NCI-H446 (cell line): ENCODE measurements at regions not wholly inside any gene's neighbourhood (a gene's known extent, or its start where the extent isn't known, plus 50 kb on each side); places are given as distances from the start of the nearest gene placed in this dataset.
"Not testable (repeated sequence)": the region's sequence is repeated elsewhere in the genome, so short reads cannot be mapped to it uniquely, and the experiment has no call there.

ENCODE experiments used
- DNase-seq, 2 experiments: peaks; one replicate each; lab custom pipeline; 2025; lab: John Stamatoyannopoulos, UW

DNA sequence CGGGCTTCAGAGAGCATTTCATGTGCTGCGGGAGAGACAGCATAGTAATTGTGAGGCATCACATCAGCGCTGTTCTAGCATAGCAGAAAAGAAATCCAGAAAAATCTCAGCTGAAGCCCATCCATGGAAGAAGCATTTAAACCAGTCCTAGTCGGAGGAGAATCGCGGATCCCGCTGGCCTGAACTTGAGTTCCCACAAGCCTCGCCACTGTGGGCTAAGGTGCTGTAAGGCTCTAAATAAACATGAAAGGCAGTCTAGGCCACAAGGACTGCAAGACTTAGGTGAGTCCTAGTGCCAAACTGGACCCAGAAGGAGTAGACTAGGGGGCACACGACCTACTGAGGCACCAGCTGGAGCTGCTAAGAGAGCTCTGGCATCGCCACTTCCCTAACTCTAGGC is 1225.3 kb upstream of the CHAC2 start:
- DNase-seq, result no peak

- DNase-seq, result no peak
Measured at GRCh38 chr2:52539026-52539970, 1228.3 kb upstream of the CHAC2 start.

DNA sequence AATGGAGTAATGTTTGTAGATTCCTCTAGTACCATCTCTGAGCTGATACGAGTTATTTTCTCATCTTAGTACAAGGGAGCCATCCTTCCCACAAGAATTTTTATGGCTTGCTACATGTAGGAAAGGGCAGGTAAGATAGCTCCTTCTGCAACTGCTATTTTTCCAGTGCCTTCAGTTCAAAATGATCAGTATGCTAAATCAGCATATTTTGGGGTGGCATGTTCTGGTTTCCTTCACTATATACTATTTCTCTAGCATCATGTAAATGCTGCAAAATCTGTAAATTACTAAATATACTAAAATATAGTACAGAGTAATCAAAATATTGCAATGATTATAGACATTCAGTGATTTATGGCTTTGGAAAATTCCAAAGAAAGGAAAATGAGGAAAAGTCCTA is 1230.0 kb upstream of the CHAC2 start:
- DNase-seq, result no peak

DNA sequence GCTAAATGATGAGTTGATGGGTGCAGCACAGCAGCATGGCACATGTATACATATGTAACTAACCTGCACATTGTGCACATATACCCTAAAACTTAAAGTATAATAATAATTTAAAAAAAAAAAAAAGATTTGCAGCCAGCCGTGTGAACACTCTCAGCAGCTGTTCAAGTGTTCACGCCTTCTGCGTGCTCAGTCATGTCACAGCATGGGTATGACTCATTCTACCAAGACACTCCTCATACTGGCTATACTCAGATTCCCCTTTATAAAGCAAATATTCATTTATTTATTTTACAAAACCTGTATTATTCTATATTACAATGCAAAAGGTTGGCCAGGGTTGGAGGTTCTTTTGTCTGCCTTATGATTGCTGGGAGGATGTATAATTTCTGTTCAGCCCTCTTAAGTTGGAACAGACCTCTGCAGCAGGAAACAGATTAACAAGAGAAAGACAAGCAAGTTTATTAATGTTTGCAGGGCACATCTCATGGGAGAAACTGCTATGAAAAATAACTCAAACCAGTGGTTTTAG is 1230.6 kb upstream of the CHAC2 start:
- DNase-seq, result no peak

DNA sequence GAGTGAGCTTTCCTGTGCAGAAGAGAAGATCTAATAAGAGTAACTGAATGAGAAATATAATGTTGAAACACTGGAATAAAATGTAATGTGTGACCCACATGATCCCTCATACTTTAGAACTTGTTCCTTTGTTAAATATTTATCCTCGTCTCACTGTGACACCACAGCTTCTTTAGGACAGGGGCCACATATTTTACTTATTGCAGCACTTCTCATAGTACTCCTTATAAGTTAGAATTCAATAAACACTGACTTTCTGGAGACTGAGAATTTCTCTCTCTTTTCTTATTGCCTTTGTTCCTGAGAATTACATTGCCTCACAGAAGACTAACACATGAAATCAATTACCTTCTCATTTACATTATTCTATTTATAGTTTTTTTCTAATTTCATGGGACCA is 1234.6 kb upstream of the CHAC2 start:
- DNase-seq, result no peak

DNA sequence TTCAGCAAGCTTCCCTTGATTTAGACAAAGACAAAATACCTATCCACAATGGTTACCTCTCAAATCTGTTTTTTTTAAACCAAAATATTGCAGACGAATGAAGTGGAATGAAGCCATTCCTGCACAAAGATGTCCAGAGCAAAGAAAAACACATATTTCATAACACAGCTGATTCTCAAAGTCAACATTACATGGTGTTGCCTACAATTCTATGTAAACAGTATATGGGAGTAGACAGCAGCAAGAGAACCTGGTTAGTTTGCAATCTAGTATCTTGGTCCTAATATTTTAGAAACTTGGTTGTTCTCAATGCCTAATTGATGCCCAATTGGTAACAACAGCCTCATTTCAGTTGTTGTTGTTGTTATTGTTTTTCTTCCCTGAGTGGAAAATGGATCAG is 1240.9 kb upstream of the CHAC2 start:
- no peak for DNase-seq

DNA sequence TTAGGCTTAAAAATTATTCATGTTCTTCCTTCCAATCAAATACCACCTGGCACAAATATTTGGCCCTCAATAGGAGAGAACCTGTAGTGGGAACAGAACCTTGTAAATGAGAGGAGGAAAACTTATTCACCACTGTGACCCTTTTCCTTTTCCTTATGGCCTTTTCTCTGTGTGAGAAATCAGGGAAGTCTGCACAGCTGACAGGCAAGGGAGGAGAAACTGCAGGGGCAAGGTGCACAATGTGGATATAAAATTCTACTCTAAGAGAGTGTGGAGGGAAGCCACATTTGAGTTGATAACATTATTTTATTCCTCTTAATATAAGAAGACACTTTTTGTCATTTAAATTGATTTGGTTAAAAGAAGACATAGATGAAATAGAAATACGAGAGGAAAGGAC is 1247.0 kb upstream of the CHAC2 start:
- no peak for DNase-seq

GRCh38 chr2:52518678-52519077 is 1248.9 kb upstream of the CHAC2 start:
- DNase-seq, result no peak

DNA sequence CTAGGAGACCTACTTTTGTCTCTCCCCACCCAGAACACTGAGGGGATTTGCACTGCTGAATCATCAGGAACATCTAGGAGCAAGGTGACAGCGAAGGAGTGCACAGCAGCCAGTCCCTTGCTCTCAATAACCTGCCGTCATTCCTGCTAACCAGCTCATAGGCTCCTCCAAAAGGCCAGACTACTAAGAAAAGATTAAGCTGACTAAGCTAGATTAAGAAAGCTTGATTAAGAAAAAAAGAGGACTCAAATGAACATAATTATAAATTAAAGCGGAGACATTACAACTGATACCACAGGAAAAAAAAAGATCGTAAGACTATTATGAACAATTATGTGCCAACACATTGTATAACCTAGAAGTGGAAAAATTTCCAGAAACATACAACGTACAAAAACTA is 1254.8 kb upstream of the CHAC2 start:
- DNase-seq, result no peak

GRCh38 chr2:52510432-52510831 is 1257.2 kb upstream of the CHAC2 start:
- no peak for DNase-seq

GRCh38 chr2:52502476-52502860 is 1265.1 kb upstream of the CHAC2 start:
- no peak for DNase-seq

- DNase-seq, result no peak
Measured at GRCh38 chr2:52501715-52502475, 1265.7 kb upstream of the CHAC2 start.

- no peak for DNase-seq
Measured at GRCh38 chr2:52500561-52500960, 1267.0 kb upstream of the CHAC2 start.

- no peak for DNase-seq
Measured at GRCh38 chr2:52498077-52498750, 1269.4 kb upstream of the CHAC2 start.

- DNase-seq, result no peak
Measured at GRCh38 chr2:52495816-52496215, 1271.8 kb upstream of the CHAC2 start.

DNA sequence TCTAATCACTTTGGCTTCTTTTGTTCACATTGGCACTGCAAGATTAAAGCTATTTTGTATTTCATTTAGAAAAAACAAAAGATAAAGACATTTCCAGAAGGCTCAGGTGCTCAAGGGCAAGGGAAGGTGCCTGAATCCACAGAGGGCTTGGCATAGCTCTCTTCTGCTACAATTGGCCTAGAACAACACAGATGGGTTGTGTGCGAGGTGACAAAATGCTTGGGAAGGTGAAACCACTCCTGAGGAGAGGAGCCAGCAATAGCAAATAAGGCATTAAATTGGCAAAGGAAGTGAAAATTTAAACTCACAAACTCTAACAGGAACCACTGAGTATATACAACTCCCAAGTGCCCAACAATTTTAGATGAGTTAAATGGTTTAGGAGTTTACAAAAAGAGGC is 1290.4 kb upstream of the CHAC2 start:
- DNase-seq, result no peak

- no peak for DNase-seq
Measured at GRCh38 chr2:52475590-52475989, 1292.0 kb upstream of the CHAC2 start.

DNA sequence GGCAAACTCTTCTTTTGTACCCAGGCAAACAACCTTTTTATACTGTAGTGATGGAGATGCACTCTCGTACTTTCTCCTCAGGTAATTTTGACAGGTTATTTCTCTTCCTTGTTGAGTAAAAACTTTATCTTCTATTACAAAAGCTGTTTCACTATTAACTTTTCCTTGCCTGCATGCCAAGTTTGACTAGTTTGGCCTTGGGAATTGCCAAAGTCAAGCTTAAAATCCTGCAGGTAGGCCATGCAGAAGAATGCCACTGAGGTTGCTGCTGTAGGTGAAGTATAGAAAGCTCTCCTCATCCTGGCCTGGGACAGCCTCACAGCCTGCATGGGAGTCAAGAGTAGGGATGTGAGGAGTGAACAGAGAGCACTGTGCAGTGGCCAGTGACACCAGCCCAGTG is 1293.5 kb upstream of the CHAC2 start:
- DNase-seq, result no peak

DNA sequence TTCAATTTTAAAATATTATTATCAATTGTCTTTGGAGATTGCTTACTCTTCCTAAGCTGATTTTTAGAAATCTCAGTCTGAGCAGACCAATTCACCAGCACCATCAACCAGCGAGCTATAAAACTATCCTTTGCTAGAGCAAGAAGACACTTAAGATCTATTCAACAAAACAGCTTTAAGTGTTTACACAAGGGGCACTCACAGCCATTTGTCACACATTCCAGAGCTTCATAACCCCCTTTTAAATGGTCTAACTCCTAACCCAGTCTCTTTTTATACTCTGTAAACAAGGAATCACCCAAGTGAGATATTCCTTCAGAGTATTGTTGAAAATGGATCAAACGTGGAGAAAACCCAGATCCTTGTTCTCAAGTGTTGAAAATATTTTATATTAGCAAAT is 1294.1 kb upstream of the CHAC2 start:
- DNase-seq, result no peak

GRCh38 chr2:52470457-52470856 is 1297.1 kb upstream of the CHAC2 start:
- not testable (repeated sequence) for DNase-seq

DNA sequence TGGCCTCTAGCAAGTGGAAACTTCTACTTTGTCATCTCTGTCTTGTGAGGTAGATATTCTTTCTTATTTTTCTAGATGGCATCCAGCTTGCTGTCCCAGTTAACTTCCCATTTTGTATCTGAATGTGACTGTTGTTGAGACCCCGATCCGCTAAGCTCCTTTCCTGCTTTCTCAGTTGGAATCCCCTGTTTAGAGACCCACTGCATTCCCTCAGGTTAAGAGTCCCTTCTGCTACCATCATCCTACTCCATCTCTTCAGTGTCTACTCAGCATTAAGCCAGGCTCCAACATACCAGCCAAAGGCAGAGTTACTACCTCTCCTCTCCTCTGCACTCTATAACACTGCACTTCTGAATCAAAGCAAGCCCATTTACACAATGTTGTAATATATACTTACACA is 1300.4 kb upstream of the CHAC2 start:
- no peak for DNase-seq

DNA sequence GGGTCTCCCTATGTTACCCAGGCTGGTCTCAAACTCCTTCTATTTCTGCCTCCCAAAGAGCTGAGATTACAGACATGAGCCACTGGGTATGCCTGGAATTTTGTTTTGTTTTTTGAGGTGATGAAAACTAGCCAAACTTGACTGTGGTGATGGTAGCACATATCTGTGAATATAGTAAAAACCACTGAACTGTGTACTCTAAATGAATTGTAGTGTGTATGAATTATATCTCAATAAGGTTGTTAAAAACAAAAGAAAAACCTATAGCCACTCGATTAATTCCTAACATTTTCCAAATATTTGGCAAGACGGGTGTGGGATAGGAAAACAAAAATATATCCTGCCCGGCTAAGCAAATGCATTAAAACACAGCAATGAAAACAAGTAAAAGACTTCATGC is 1302.3 kb upstream of the CHAC2 start:
- no peak for DNase-seq

- DNase-seq, result no peak
Measured at GRCh38 chr2:52463457-52463856, 1304.1 kb upstream of the CHAC2 start.
